Eye (tissue), 1 donor: ENCODE measurements at regions not wholly inside any gene's neighbourhood (a gene's known extent, or its start where the extent isn't known, plus 50 kb on each side); places are given as distances from the start of the nearest gene placed in this dataset.
"Not testable (repeated sequence)": the region's sequence is repeated elsewhere in the genome, so short reads cannot be mapped to it uniquely, and the experiment has no call there.

Source experiments
- DNase-seq: peaks from one replicate; pipeline ENCODE4 v3.0.0-alpha.2; 2015

DNA sequence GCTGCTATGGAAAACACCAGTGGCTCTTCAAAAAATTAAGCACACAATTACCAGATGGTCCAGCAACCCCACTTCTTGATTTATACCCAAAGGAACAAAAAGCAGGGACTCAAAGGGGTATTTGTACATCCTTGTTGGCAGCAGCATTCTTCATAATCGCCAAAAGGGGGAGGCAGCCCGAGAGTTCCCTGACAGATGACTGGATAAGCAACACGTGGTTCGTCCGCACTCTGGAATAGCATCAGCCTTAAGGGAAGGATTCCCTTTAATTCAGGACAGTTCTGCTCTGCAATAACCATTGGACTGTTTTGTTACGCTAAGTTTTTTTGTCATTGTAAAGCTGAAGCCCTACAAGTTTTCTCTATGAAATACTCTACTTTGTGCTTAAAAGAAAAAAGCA lies 76.7 kb upstream of the TWIST2 start:
- DNase-seq: no peak

DNA sequence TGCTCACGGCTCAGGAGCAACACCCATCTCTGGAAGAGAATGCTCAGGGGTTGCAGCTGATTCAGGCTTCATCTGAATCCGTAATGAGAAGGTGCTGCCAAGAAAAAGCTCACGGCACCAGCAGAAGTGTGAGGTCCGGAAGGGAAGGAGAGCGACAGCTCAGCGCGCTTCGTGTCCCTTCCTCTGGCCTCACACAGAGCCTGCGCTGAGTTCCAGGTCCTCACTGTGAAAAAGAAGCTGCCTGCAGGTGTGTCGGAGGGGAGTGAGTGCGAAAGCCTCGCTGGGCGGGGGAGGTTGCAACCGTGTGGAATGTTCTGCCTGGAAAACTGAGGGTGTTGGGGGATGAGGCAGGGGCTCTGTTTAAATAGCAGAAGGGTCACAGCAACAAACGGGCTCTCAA lies 76.2 kb upstream of the TWIST2 start:
- no peak for DNase-seq

DNA sequence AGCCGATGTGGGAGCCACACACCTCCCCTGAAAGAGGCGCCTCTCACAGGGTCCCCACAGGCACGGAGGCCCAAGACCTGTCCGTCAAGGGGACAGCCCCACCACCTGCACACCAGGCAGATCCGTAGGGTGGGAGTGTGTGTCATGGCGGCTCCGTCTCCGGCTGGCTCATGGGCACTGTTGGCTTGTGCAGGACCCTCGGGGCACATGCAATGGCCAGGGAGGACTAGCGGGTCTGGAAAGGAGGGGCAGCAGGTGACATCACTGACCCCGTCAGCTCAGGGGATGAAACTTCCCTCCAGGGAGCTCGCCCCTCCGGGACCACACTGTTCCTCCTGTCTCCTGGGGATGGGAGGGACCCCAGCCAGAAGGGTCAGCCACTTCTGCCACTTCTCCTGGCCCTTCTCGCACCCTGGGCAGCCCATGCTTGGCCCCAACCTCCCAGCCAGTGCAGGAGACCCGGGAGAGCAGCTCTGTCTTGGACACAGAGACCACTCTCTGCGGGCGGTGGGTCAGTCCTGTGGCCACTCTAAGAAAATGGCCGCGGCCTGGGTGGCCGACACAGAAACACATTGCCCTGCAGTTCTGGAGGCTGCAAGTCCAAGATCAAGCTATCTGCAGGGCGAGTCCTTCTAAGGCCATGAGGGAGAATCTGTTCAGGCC lies 75.1 kb upstream of the TWIST2 start:
- DNase-seq: no peak

DNA sequence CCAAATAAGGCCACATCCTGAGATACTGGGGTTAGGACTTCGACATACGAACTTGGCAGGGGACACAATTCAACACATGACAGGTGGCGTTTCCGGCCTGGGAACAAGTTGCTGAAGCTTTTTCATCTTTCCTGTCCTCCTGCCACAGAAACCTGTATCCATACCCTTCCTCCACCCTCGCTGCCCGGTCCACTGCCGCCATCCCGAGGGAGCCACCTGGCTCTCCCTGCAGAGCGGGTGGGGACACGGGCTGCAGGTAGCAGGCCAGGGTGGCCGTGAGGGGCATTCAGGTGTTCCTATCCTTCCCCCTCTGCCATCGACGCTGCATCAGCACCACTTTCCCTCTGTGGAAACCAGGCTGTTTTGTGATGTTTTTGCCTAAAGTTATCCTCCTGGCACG lies 74.4 kb upstream of the TWIST2 start:
- DNase-seq: no peak

DNA sequence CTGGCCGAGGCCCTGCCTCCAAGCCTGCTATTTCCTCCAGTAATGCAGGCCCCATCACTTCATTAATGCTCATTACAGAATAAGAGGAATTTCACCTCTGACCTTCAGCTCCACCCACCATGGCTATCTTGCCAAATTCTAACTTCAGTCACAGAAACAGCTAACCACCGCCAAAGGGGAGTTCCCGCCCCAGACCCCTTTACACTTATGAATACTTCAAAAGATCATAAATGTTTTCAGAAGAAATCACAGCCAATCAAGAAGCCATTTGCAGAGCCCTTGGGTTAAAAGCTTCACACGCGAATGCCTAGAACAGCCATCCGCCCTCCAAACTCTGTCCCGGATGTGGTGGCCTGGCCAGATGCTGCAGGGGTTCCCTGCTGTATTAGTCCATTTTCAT lies 73.8 kb upstream of the TWIST2 start:
- DNase-seq: no peak

DNA sequence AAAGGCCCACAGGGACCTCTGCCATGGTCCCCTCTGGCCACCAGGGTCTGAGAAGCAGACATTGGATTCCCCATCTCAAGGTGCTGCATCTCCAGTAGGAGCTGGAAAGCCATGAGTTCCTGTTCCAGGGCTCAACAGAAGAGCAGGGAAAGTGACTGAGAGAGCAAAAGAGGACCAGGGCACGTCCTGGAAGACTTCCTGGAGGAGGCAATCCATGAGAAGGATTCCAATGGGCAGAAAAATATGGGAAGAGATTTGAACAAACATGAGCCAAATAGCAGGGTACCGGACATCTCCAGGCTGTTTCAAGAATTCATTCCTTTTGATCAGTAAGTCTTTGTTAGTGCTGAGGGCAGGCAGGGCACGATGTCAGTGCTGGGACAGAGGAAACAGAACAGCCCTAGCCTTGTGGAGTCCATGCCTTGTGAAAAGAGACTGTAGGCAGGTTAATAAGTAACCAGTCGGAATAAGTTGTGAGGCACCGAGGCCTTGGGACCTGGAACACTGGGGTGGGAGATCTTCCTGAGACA lies 72.8 kb upstream of the TWIST2 start:
- no peak for DNase-seq

DNA sequence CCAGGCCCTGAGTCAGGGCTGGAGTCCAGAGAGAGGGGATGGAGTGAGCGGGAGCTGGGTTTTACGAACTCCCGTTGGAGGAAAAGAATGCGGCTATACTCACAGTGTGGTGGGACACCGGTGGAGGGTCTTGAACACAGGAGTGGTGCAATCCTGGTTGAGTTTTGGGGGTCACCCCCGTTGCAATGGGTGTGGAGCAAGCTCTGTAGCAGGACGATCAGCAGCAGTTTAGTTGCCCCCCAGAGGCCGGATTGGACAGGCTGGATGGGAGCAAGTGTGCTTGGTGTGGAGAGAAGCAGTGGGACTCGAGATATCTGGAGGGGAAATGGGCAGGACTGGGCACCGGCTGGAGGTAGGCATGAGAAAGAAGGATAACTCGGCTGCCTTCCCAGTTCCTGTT lies 72.3 kb upstream of the TWIST2 start:
- no peak for DNase-seq

DNA sequence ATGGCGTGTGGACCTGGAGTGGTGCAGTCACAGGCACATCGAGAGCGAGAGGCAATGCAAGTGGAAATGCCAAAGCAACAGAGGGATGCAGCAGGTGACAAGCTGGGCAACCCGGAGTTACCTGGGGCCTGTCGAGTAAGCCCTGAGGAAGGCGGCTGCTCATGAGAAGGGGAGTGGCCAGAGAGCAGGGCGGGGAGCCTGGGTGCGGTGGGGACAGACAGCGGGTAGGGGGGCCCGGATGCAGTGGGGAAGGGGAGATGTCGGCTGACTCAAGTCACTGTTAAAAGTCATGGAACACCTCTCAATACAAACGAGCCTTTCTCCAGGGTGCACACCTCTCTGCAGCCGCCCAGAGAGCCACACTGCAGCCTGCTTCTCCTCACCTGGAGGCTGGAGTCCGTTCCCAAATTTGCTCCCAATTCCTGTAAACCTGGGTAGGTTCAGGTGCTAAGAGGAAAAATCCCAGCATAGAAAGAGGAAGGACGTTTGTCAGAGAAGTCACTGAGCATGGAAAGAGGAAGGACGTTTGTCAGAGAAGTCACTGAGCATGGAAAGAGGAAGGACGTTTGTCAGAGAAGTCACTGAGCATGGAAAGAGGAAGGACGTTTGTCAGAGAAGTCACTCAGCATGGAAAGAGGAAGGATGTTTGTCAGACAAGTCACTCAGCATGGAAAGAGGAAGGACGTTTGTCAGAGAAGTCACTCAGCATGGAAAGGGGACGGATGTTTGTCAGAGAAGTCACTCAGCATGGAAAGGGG lies 71.7 kb upstream of the TWIST2 start:
- DNase-seq: no peak

DNA sequence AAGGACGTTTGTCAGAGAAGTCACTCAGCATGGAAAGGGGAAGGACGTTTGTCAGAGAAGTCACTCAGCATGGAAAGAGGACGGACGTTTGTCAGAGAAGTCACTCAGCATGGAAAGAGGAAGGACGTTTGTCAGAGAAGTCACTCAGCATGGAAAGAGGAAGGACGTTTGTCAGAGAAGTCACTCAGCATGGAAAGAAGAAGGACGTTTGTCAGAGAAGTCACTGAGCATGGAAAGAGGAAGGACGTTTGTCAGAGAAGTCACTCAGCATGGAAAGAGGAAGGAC lies 71.2 kb upstream of the TWIST2 start:
- not testable (repeated sequence) for DNase-seq

DNA sequence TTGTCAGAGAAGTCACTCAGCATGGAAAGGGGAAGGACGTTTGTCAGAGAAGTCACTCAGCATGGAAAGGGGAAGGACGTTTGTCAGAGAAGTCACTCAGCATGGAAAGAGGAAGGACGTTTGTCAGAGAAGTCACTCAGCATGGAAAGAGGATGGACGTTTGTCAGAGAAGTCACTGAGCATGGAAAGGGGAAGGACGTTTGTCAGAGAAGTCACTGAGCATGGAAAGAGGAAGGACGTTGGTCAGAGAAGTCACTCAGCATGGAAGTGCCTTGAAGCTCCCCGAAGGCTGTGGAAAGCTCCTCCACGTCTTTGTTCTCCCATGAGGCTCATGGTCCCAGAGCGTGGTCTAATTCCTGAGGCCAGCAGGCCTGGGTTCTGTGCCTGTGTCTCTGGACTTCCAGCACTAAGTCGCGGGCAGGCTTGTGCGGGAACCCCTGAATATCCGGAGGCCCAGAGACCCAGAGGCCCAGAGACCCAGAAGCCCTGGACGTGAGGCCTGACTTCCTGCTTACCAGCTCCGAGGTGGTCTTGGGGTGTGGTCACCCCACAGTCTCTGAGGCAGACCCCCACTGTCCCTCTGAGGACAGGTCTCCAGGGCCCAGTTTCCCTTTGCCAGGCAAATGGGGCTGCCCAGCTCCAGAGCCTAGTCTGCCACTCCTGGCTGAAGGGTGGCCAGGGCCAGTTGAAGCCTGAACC lies 70.4 kb upstream of the TWIST2 start:
- DNase-seq: no peak

DNA sequence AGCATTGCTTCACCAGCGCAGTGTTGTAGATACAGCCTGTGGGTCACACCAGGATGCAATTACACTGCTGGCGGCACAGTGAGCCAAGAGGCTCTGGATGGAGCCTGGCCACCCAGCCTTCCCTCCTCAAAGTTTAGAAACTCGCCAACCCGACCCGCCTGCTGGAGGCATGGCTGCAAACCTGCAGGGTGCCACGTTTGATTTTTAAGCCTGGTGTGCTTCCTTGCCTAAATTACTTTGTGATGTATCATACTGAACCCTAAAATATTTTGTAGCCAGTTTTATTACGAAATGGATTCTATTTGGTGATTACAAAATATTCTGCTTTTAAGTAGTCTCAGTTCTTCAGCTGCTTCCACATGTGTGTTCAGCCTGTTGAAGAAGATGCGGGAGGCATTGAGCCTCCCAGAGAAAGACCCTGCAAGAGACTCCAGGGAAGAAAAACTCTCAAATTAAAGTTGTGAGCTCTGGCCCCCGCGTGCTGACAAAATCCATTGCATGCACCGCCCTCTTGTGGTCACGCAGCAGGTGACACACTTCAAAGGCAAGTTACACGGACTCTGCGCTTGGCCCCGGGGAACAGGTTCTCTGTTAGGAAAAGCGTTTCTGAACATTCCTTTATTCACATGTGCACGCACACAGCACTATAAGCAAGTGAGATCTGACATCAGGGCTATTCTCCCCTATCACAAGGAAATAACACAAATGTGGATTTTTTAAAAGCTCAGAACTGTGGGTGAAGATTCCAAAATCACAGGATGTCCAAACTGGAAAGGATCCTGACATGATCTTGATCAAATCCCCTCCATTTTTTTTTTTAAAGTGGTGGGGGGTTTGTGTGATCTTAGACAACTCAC lies 63.0 kb upstream of the TWIST2 start:
- peak; percentile 90 for DNase-seq

DNA sequence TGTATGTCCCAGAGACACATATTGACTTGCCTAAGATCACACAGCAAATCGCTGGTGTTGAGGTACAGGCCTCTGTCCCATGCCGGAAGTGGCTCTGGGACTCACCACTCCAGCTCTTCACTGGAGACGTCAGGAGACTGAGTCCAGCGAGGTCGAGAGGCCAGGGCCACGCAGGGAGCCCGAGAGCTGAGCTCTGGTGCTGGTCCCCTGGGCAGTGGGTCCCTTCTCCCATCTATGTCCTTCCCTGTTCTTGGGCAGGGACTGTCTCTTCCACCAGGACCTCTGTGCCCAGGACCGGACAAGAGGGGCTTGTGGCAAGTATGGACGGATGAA lies 62.4 kb upstream of the TWIST2 start:
- DNase-seq: no peak

DNA sequence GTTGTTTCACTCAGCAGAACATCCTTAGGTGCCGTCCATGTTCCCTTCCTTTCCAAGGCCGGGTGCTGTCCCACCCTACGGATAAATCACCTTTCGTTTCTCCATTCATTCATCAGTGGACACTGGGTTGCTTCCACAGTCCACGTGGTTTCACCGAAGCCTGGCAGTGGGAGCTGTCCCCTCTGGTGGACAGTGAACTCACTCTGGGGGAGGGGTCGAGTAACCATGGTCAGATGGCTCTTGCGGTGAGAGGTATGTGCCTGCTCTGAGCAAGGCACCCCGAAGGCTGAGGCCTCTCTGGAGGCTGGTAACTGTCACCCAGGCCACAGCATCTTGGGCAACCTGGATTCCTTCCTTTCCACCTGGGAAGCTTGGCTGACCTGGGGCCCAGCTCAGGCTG lies 61.5 kb upstream of the TWIST2 start:
- no peak for DNase-seq

DNA sequence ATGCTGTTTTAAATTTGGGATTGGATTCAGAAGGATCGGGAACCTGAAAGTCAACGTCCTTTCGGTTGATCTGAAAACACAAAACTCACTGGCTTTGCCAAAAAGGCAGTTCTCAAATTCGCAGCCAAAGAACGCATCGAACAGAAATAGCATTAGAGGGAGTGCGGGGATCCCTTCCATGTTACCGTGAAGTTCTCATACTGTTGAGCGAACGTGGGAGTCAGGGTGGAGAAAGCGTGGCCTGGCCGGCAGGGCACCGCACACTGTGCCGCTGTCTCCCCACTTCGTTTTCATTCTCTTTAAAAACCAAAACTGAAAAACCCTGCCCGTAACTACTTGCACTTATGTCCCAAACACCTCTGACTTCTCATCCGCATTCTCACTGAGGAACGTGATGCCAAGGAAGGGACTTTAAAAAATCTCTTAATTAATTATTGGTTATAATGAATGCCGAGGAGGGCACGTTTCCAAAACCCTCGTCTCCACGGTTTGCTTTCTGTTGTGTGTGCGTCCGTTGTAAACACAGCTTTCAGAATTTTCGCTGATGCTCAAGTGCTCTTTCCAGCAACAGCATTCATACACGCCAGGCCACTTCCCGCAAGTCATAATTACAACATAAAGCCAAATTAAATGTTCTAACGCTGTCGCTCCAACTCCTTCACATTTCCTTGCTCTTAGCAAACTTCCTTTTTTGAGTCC lies 60.9 kb upstream of the TWIST2 start:
- DNase-seq: no peak

DNA sequence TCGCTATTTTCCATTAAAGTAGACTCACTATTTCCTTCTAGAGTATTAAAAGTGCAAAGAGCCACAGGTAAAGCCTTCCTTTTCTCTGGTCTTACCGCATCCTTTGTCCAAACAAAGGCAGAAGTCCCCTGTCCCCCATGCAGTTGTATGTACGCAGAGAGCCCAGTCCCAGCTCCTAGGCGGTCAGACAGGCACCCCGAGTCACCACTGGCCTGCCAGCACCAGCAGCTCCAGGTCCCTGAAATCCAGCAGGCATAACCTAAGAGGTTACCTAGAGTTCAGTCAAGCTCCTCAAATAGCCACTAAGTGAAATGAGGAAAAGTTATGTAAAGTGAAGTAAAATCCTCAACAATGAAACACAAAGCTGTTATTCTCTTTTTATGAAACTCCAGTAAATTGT lies 60.4 kb upstream of the TWIST2 start:
- DNase-seq: no peak

DNA sequence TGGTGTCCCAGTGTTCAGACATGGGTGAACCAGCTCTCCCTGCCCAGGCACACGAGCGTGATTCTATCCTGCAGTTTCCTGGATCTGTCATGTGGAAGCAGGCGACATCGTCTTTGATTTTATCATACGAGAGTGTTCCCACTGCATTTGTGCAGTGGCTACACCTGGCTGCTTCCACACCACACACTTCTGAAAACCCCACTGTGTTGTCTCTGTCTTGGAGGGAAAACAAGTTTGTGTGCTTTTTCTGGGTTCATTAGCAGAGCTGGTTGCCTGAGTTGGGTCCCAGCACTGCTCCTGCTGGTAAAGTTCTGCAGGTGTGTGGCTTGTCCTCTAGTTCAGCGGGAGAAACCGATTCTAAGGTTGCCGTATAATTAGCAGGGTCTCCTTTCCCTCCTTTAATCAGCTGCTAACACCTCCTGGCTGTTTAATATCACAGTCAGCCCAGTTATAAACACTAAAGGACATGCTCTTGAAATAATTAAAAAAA lies 58.5 kb upstream of the TWIST2 start:
- DNase-seq: no peak

DNA sequence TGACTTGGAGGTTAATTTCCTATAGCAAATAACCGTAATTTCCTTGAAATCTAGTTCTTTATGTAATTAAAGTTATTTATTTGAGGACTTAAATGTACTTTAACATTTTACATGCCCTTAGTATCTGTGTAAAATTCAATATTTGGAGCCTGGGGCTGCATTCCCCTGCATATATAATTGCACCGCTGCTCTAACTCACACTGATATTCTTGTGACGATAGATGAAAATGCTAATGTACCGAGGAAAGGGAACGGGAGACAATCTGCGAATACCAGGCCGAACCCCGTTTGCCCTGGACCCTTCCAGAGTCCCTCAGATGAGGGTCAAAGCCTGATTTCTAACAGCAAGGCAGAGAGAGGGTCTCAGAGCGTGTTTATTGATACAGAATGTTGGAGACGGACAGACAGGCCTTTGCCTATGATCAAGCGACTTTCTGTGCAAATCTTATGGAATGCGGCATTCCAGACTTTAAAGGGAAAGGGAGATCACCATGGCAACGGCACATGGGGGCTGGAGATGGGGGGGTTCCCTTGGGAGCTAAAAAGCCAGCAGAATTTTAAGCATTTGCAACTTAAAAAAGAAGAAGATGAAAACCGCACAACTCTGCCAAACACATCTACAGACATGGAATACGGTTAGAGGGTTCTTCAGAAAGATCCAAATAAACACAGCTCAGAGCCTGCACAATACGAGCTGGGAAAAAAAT lies 57.6 kb upstream of the TWIST2 start:
- DNase-seq: peak; percentile 74

DNA sequence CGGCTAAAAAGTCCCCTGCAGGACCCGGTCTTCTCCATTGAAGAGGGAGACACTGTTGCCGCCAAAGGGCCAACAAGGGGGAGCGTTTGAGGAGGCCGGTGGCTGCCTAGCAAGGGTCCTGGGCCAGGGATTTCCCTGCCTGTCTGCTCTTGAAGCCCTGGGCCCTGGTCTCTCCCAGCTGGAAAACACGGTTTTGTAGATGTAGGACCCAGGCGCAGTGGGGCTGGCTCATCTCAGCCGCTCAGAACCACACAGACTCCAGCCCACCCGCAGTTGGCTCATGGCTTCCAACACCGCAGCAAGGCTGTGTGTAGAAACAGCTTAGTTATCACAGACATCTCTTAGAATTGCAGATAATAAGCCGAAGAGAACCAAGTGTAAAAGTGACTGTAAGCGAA lies 57.1 kb upstream of the TWIST2 start:
- no peak for DNase-seq

DNA sequence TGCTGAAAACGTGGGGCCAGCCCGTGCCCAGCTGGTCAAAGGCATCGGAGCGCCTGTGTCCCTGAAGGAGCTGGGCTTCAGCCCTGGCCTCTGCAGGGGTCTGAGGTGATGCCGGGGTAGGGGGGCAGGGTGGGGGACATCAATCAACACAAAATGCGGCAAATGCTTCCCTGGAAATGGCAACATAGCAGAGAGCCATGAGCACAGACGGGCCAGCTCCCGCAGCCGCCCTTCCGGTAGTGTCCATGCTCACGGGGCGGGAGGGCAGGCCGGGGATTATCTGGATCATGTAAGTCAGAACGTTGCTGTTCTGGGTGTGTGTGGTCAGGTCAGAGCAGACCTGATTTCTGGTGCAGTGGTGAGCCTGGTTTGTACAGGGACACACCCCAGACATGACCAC lies 56.5 kb upstream of the TWIST2 start:
- DNase-seq: no peak

DNA sequence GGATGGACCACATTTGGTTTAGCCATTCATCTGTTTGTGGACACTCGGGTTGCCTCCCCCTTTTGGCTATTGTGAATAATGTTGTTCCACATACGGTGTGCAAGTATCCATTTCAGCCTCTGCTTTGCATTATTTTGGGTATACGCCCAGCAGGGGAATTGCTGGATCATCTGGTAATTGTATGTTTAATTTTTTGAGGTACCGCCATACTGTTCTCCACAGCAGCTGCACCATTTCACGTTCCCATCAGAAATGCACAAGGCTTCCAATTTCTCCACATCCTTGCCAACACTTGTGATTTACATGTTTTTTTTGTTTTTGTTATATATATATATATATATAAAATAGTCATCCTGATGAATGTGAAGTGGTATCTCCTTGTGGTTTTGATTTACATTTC lies 54.6 kb upstream of the TWIST2 start:
- no peak for DNase-seq

DNA sequence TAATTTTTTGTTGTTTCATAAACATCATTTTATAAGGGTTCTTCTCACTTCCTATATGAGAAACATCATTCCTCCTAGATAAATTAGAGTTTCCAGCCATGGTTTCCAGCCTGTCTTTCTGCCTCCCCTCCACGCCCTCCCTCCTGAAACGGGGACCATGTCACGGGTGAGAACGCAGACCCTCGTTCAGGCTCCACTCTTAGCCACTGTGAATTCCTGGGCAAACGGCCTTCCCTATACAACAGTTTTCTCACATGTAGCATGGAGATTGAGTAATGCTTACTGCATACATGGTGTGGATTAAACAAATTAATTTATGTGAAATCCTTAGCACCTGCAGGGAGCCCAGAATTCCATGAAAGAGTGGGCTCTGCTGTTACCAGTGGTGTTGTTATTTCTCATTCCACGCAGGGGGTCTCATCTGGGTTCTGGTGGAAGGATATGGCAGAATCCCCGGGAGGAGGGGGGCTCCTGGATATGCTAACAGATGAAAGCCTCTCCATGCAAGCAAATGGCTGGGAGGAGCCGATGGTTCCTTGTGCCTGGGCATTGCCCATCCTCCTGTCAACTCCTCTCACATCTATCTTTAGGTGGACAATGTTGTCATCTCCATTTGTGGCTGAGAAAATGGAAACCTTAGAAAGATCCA lies 54.0 kb upstream of the TWIST2 start:
- DNase-seq: no peak
